Activated CD8-positive, alpha-beta T cell treated with anti-CD3 and anti-CD28 coated beads, Interleukin-2, amount 10 ng/mL, durations not matched to agents 7 days and 5 days (primary cell): ENCODE measurements at regions not wholly inside any gene's neighbourhood (a gene's known extent, or its start where the extent isn't known, plus 50 kb on each side); places are given as distances from the start of the nearest gene placed in this dataset.

ENCODE experiments used
- ATAC-seq: fragments of 150-1000 bp; cut with Tn5 transposase; one replicate; pipeline ENCODE4 v1.10.0; 2021; ENCODE audit warnings: moderate library complexity
- CTCF ChIA-PET: fragments of 350-600 bp; sonication (Branson Sonifier 250); formaldehyde crosslinking; loops from one replicate; lab custom pipeline; 2021; ENCODE audit warnings: antibody characterized with exemption; lab: Charles Lee
- POLR2A ChIA-PET: fragments of 350-600 bp; sonication (Branson Sonifier 250); formaldehyde crosslinking; loops from one replicate; lab custom pipeline; 2021; ENCODE audit warnings: antibody characterized with exemption; lab: Charles Lee
- DNase-seq: peaks from one replicate; pipeline ENCODE4 v3.0.0-alpha.2; 2020
- H3K27ac Mint-ChIP-seq: one replicate; pipeline ENCODE4 v1.8.0; 2021; ENCODE audit warnings: mild to moderate bottlenecking, mixed read lengths
- H3K27me3 Mint-ChIP-seq: one replicate; pipeline ENCODE4 v1.8.0; 2021; ENCODE audit warnings: low read depth, mixed read lengths
- H3K36me3 Mint-ChIP-seq: one replicate; pipeline ENCODE4 v1.8.0; 2021; ENCODE audit warnings: low read depth, mixed read lengths
- H3K4me1 Mint-ChIP-seq: one replicate; pipeline ENCODE4 v1.8.0; 2021; ENCODE audit warnings: low read depth, mixed read lengths
- H3K4me3 Mint-ChIP-seq: one replicate; pipeline ENCODE4 v1.8.0; 2021; ENCODE audit warnings: mild to moderate bottlenecking, mixed read lengths
- H3K9me3 Mint-ChIP-seq: one replicate; pipeline ENCODE4 v1.8.0; 2022; ENCODE audit warnings: mixed read lengths; ENCODE audit not compliant: insufficient read depth

- H3K36me3 Mint-ChIP-seq = no peaks in the 10 kb centered on the region
- ATAC-seq (no peak), DNase-seq (no peak)
- ChIA-PET CTCF (interaction anchor here (1.3 kb wide), 1 partner anchor 14 kb away, joined by 5 read pairs; no protein-coding TSS in a partner anchor), POLR2A (no interaction called here)
- H3K27ac Mint-ChIP-seq = no peak overlapping the region
- no peak overlapping the region for H3K4me3 Mint-ChIP-seq
- H3K4me1 Mint-ChIP-seq = no peaks in the 10 kb centered on the region
- H3K9me3 Mint-ChIP-seq = no peaks in the 10 kb centered on the region
- peaks cover 8% of the 10 kb centered on the region for H3K27me3 Mint-ChIP-seq
Measured at GRCh38 chr9:84187090-84187489, 153.5 kb downstream of the SLC28A3 start.

- DNase-seq = no peak
- peaks cover 13% of the 10 kb centered on the region for H3K27me3 Mint-ChIP-seq
- no peak overlapping the region for H3K4me3 Mint-ChIP-seq
- H3K9me3 Mint-ChIP-seq = no peaks in the 10 kb centered on the region
- no peaks in the 10 kb centered on the region for H3K4me1 Mint-ChIP-seq
- ATAC-seq = no peak
- H3K36me3 Mint-ChIP-seq = no peaks in the 10 kb centered on the region
- H3K27ac Mint-ChIP-seq = no peak overlapping the region
- CTCF ChIA-PET = no interaction called here
- POLR2A ChIA-PET = interaction anchor here (0.7 kb wide), 1 partner anchor 241 kb away, joined by 3 read pairs; no protein-coding TSS in a partner anchor
Measured at GRCh38 chr9:84189904-84190303, 150.7 kb downstream of the SLC28A3 start.

GRCh38 chr9:84190411-84190810, 150.1 kb downstream of the SLC28A3 start:
- ATAC-seq (no peak), DNase-seq (no peak)
- Mint-ChIP-seq H3K4me1 (no peaks in the 10 kb centered on the region), H3K36me3 (no peaks in the 10 kb centered on the region), H3K4me3 (no peak overlapping the region), H3K27ac (no peak overlapping the region), H3K27me3 (peaks cover 13% of the 10 kb centered on the region), H3K9me3 (no peaks in the 10 kb centered on the region)
- POLR2A ChIA-PET = interaction anchor here (0.7 kb wide), 1 partner anchor 241 kb away, joined by 3 read pairs; no protein-coding TSS in a partner anchor
- CTCF ChIA-PET = no interaction called here

- H3K4me3 Mint-ChIP-seq = no peak overlapping the region
Measured at GRCh38 chr9:84206801-84207370, 133.7 kb downstream of the SLC28A3 start.

GRCh38 chr9:84207491-84207951, 133.0 kb downstream of the SLC28A3 start:
- ChIA-PET CTCF (interaction anchor here (1.6 kb wide), 1 partner anchor 54 kb away, joined by 5 read pairs; no protein-coding TSS in a partner anchor), POLR2A (no interaction called here)
- H3K9me3 Mint-ChIP-seq = no peaks in the 10 kb centered on the region
- ATAC-seq (no peak), DNase-seq (no peak)
- H3K4me1 Mint-ChIP-seq = no peaks in the 10 kb centered on the region
- H3K4me3 Mint-ChIP-seq = no peak overlapping the region
- H3K36me3 Mint-ChIP-seq = no peaks in the 10 kb centered on the region
- H3K27ac Mint-ChIP-seq = no peak overlapping the region
- peaks cover 7% of the 10 kb centered on the region for H3K27me3 Mint-ChIP-seq

More at GRCh38 chr9:84206801-84207370, 133.7 kb downstream of the SLC28A3 start:
- H3K9me3 Mint-ChIP-seq = no peaks in the 10 kb centered on the region
- POLR2A ChIA-PET = no interaction called here
- H3K27ac Mint-ChIP-seq = no peak overlapping the region
- no peaks in the 10 kb centered on the region for H3K36me3 Mint-ChIP-seq
- CTCF ChIA-PET = no interaction called here
- ATAC-seq (no peak), DNase-seq (no peak)
- peaks cover 7% of the 10 kb centered on the region for H3K27me3 Mint-ChIP-seq
- no peaks in the 10 kb centered on the region for H3K4me1 Mint-ChIP-seq

GRCh38 chr9:84212246-84212645, 128.3 kb downstream of the SLC28A3 start:
- DNase-seq = no peak
- CTCF ChIA-PET = no interaction called here
- POLR2A ChIA-PET = no interaction called here
- H3K27me3 Mint-ChIP-seq = peaks cover 7% of the 10 kb centered on the region
- H3K4me1 Mint-ChIP-seq = no peaks in the 10 kb centered on the region
- H3K36me3 Mint-ChIP-seq = no peaks in the 10 kb centered on the region
- H3K9me3 Mint-ChIP-seq = no peaks in the 10 kb centered on the region
- H3K4me3 Mint-ChIP-seq = no peak overlapping the region
- ATAC-seq = no peak
- H3K27ac Mint-ChIP-seq = no peak overlapping the region

GRCh38 chr9:84212982-84213381, 127.6 kb downstream of the SLC28A3 start:
- Mint-ChIP-seq H3K4me3 (no peak overlapping the region), H3K27ac (no peak overlapping the region), H3K4me1 (no peaks in the 10 kb centered on the region), H3K9me3 (no peaks in the 10 kb centered on the region), H3K36me3 (no peaks in the 10 kb centered on the region), H3K27me3 (peaks cover 7% of the 10 kb centered on the region)
- POLR2A ChIA-PET = no interaction called here
- ATAC-seq (no peak), DNase-seq (no peak)
- CTCF ChIA-PET = interaction anchor here (2.1 kb wide), 1 partner anchor 18 kb away, joined by 4 read pairs; no protein-coding TSS in a partner anchor

- no peak overlapping the region for H3K27ac Mint-ChIP-seq
- H3K4me1 Mint-ChIP-seq = no peaks in the 10 kb centered on the region
- H3K36me3 Mint-ChIP-seq = no peaks in the 10 kb centered on the region
- ChIA-PET POLR2A (no interaction called here), CTCF (interaction anchor here (1.0 kb wide), 1 partner anchor 99 kb away, joined by 4 read pairs; no protein-coding TSS in a partner anchor)
- H3K27me3 Mint-ChIP-seq = peaks cover 7% of the 10 kb centered on the region
- ATAC-seq (no peak), DNase-seq (no peak)
- H3K9me3 Mint-ChIP-seq = no peaks in the 10 kb centered on the region
- no peak overlapping the region for H3K4me3 Mint-ChIP-seq
Measured at GRCh38 chr9:84216151-84216550, 124.4 kb downstream of the SLC28A3 start.

GRCh38 chr9:84218322-84218721, 122.2 kb downstream of the SLC28A3 start:
- Mint-ChIP-seq H3K36me3 (no peaks in the 10 kb centered on the region), H3K27ac (no peak overlapping the region), H3K4me3 (no peak overlapping the region), H3K9me3 (no peaks in the 10 kb centered on the region), H3K27me3 (peaks cover 14% of the 10 kb centered on the region), H3K4me1 (no peaks in the 10 kb centered on the region)
- ChIA-PET POLR2A (no interaction called here), CTCF (no interaction called here)
- ATAC-seq (no peak), DNase-seq (no peak)

GRCh38 chr9:84224246-84224645, 116.3 kb downstream of the SLC28A3 start:
- Mint-ChIP-seq H3K4me1 (no peaks in the 10 kb centered on the region), H3K36me3 (no peaks in the 10 kb centered on the region), H3K27ac (no peak overlapping the region), H3K4me3 (no peak overlapping the region), H3K9me3 (no peaks in the 10 kb centered on the region), H3K27me3 (peaks cover 9% of the 10 kb centered on the region)
- CTCF ChIA-PET = interaction anchor here (1.2 kb wide), 2 partner anchors 37 to 92 kb away, joined by 3 read pairs; no protein-coding TSS in a partner anchor
- POLR2A ChIA-PET = no interaction called here
- DNase-seq (no peak), ATAC-seq (no peak)
